HepG2 (cell line): ENCODE measurements at regions not wholly inside any gene's neighbourhood (a gene's known extent, or its start where the extent isn't known, plus 50 kb on each side); places are given as distances from the start of the nearest gene placed in this dataset.

Experiments used
- ATAC-seq: fragments of 200-7000 bp; cut with Tn5 transposase; 3 replicates; pipeline ENCODE4 v1.9.1; 2020; ENCODE audit warnings: mild to moderate bottlenecking, moderate library complexity
- BruUV-seq: library from RNA; stranded (reverse); fragments of 400-500 nt; replicated peaks from 2 replicates; lab custom pipeline; 2021; lab: Mats Ljungman, UMichigan
- CTCF ChIA-PET: fragments of 300-600 bp; formaldehyde crosslinking; extraction: SDS; loops from one replicate; lab custom pipeline; 2021; ENCODE audit warnings: low total read pairs, inconsistent platforms, low intra/inter-chr PET ratio; lab: Yijun Ruan, JAX
- POLR2A ChIA-PET: fragments of 350-600 bp; sonication (Branson Sonifier 250); formaldehyde crosslinking; loops from one replicate; lab custom pipeline; 2020; ENCODE audit warnings: antibody characterized with exemption, inconsistent platforms; lab: Yijun Ruan, JAX
- DNase-seq: peaks from one replicate; pipeline ENCODE4 v3.0.0-alpha.2; 2015; ENCODE audit warnings: low spot score
- FAIRE-seq: peaks from 3 replicates; lab custom pipeline; 2011; peaks lifted over from hg19 to GRCh38; lab: Jason Lieb, UNC
- H2AFZ ChIP-seq: one replicate; pipeline ENCODE4 v1.6.1; 2011; ENCODE audit warnings: low read length, inconsistent platforms
- H3K27ac ChIP-seq: fragments of 300-600 bp; 3 replicates; pipeline ENCODE4 v1.8.0; 2011; ENCODE audit warnings: mixed run types, mild to moderate bottlenecking, mixed read lengths, low read length, inconsistent platforms; ENCODE audit not compliant: insufficient read depth; ENCODE audit errors: extremely low read length
- H3K27me3 ChIP-seq, 2 experiments: fragments of 200-600 bp in 1 of 2; 2 replicates in 1 of 2; 3 replicates in 1 of 2; pipeline versions ENCODE4 v1.6.0 to v1.8.0; 2011; ENCODE audit warnings: low read length in 2 of 2, mild to moderate bottlenecking in 2 of 2, moderate library complexity in 2 of 2, inconsistent platforms in 1 of 2; ENCODE audit not compliant: insufficient read depth in 2 of 2, control insufficient read depth in 1 of 2
- H3K36me3 ChIP-seq, 2 experiments: fragments of 200-600 bp in 1 of 2; replicated peaks in 1 of 2; 2 replicates in 1 of 2; 3 replicates in 1 of 2; pipeline versions ENCODE4 v1.5.1 to v1.8.0; 2011; ENCODE audit warnings: low read length in 2 of 2, inconsistent platforms in 1 of 2; ENCODE audit not compliant: insufficient read depth in 2 of 2, control insufficient read depth in 1 of 2
- H3K4me1 ChIP-seq: 2 replicates; pipeline ENCODE4 v1.5.1; 2012; ENCODE audit warnings: low read length, inconsistent platforms; ENCODE audit not compliant: insufficient read depth
- H3K4me2 ChIP-seq: 2 replicates; pipeline ENCODE4 v1.6.0; 2011; ENCODE audit warnings: low read depth, low read length, inconsistent platforms
- H3K4me3 ChIP-seq, 3 experiments: fragments of 200-600 bp in 1 of 3; sonication (generic), shearing (Covaris generic) in 1 of 3; replicated peaks in 1 of 3; 2 replicates each; pipeline ENCODE4 v1.5.1; 2011 to 2016; ENCODE audit warnings: low read length in 3 of 3, inconsistent platforms in 2 of 3, low read depth in 2 of 3, mild to moderate bottlenecking in 2 of 3, control low read depth in 1 of 3, mixed read lengths in 1 of 3; ENCODE audit not compliant: insufficient read depth in 1 of 3
- H3K79me2 ChIP-seq: one replicate; pipeline ENCODE4 v1.6.1; 2011; ENCODE audit warnings: low read length, inconsistent platforms; ENCODE audit not compliant: insufficient read depth
- H3K9ac ChIP-seq: 2 replicates; pipeline ENCODE4 v1.6.0; 2011; ENCODE audit warnings: mild to moderate bottlenecking, low read depth, low read length, inconsistent platforms; ENCODE audit not compliant: insufficient read depth
- H3K9me3 ChIP-seq: 2 replicates; pipeline ENCODE4 v1.5.1; 2012; ENCODE audit warnings: mild to moderate bottlenecking, low read length
- H4K20me1 ChIP-seq: 2 replicates; pipeline ENCODE4 v1.6.0; 2011; ENCODE audit warnings: inconsistent platforms, mild to moderate bottlenecking, low read length, moderate library complexity; ENCODE audit not compliant: insufficient read depth
- ARHGAP35 ChIP-seq: sonication (generic); formaldehyde crosslinking; IDR thresholded peaks from 2 replicates; pipeline ENCODE4 v1.9.0; 2022; ENCODE audit warnings: mild to moderate bottlenecking, inconsistent platforms, moderate library complexity, missing genetic modification reagents, borderline replicate concordance
- BRF2 ChIP-seq: sonication (generic); formaldehyde crosslinking; IDR thresholded peaks from 2 replicates; pipeline ENCODE4 v1.8.1; 2022; ENCODE audit warnings: mild to moderate bottlenecking, missing genetic modification reagents
- CREM ChIP-seq, 2 experiments: sonication (generic) in 1 of 2; formaldehyde crosslinking in 1 of 2; IDR thresholded peaks; 2 replicates each; pipeline versions ENCODE4 v1.4.0 to v1.6.1; 2016 to 2020; ENCODE audit warnings: antibody characterized with exemption in 1 of 2, mild to moderate bottlenecking in 1 of 2, missing genetic modification reagents in 1 of 2
- GATAD2A ChIP-seq: IDR thresholded peaks from 2 replicates; pipeline ENCODE4 v1.6.1; 2016
- GTF2F1 ChIP-seq: fragments of 150-350 bp; IDR thresholded peaks from 2 replicates; pipeline ENCODE4 v1.6.1; 2014; ENCODE audit warnings: low read length
- HNF1A ChIP-seq, 2 experiments: sonication (generic) in 1 of 2; formaldehyde crosslinking in 1 of 2; IDR thresholded peaks; 2 replicates each; pipeline versions ENCODE4 v1.4.0 to v1.6.1; 2016 to 2020; ENCODE audit warnings: borderline replicate concordance in 1 of 2, low read depth in 1 of 2, mild to moderate bottlenecking in 1 of 2, missing genetic modification reagents in 1 of 2
- HOXA3 ChIP-seq: sonication (generic); formaldehyde crosslinking; IDR thresholded peaks from 2 replicates; pipeline ENCODE4 v1.5.0; 2020; ENCODE audit warnings: missing genetic modification reagents
- KDM2A ChIP-seq: sonication (generic); formaldehyde crosslinking; IDR thresholded peaks from 2 replicates; pipeline ENCODE4 v1.4.0; 2020; ENCODE audit warnings: low read depth, missing genetic modification reagents, borderline replicate concordance
- KMT2A ChIP-seq: sonication (generic); formaldehyde crosslinking; IDR thresholded peaks from 2 replicates; pipeline ENCODE4 v1.4.0; 2020; ENCODE audit warnings: missing genetic modification reagents
- NKX3-1 ChIP-seq: sonication (generic); formaldehyde crosslinking; IDR thresholded peaks from 2 replicates; pipeline ENCODE4 v1.5.0; 2020; ENCODE audit warnings: missing genetic modification reagents
- RXRB ChIP-seq: IDR thresholded peaks from 2 replicates; pipeline ENCODE4 v1.6.1; 2016; ENCODE audit warnings: borderline replicate concordance, missing genetic modification reagents, missing compliant biosample characterization
- SMYD3 ChIP-seq: sonication (generic); formaldehyde crosslinking; IDR thresholded peaks from 2 replicates; pipeline ENCODE4 v1.8.1; 2023; ENCODE audit warnings: mild to moderate bottlenecking, missing genetic modification reagents
- SRF ChIP-seq: IDR thresholded peaks from 2 replicates; pipeline ENCODE4 v1.6.1; 2011; ENCODE audit warnings: mild to moderate bottlenecking, low read depth, low read length, moderate library complexity
- SYNCRIP ChIP-seq: fragments of 200-400 bp; formaldehyde crosslinking; IDR thresholded peaks from 2 replicates; pipeline ENCODE4 v1.6.1; 2018; ENCODE audit warnings: mild to moderate bottlenecking, low read depth, low read length; ENCODE audit not compliant: insufficient read depth
- TRIM24 ChIP-seq: sonication (generic); formaldehyde crosslinking; IDR thresholded peaks from 2 replicates; pipeline ENCODE4 v1.8.0; 2022; ENCODE audit warnings: mild to moderate bottlenecking, missing genetic modification reagents
- ZNF557 ChIP-seq: sonication (generic); formaldehyde crosslinking; IDR thresholded peaks from 2 replicates; pipeline ENCODE4 v1.4.0; 2020; ENCODE audit warnings: missing genetic modification reagents
- WGBS: methylation state at CpG from one replicate; pipeline ENCODE4 v1.1.6; 2017; ENCODE audit warnings: low lambda C conversion rate; 5-methylcytosine and 5-hydroxymethylcytosine counted together
- in situ Hi-C: cut with HindIII; loops from 2 replicates; pipeline ENCODE4 v1.10.0; 2017; ENCODE audit warnings: low pct_unique_long_range_greater_than_20kb; ENCODE audit not compliant: extremely low pct_ligation_motif_present
- intact Hi-C: fragments of 100-400 bp; cut with micrococcal nuclease; formaldehyde crosslinking; loops from one replicate; pipeline ENCODE4 v1.10.0; 2022; ENCODE audit not compliant: unreplicated experiment
- TF ChIP-seq, protein P1 (sequence below): sonication (generic); formaldehyde crosslinking; IDR thresholded peaks from 2 replicates; pipeline ENCODE4 v1.5.0; 2020; ENCODE audit warnings: missing genetic modification reagents

GRCh38 chr7:46072722-46073121, 151.7 kb upstream of the IGFBP3 start:
- no TSS peak for BruUV-seq

DNA sequence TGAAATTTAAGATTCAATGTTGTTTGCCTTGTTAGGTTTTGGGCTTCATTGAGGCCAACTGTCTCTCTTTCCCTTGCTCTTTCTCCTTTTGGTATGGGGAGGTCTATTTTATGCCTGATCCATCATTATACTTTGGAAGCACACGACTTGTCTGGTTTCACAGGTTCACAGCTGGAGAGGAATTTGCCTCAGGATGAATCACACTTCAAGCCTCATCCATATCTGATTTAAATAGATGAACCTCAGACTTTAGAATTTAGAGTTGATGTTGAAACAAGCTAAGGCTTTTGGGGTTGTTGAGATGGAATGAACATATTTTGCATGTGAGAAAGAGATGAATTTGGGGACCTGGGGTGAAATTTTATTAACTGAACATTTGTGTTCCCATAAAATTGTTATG, 150.5 kb upstream of the IGFBP3 start:
- WGBS = 4% methylated on average over 1 of the region's 1 CpG
- Histone ChIP-seq H4K20me1 (no peaks in the 10 kb centered on the region), H3K4me3 (no peak overlapping the region), H3K4me1 (no peaks in the 10 kb centered on the region), H2AFZ (no peak overlapping the region), H3K27ac (no peak overlapping the region), H3K9ac (no peak overlapping the region), H3K36me3 (no peaks in the 10 kb centered on the region), H3K9me3 (no peaks in the 10 kb centered on the region), H3K27me3 (no peaks in the 10 kb centered on the region), H3K79me2 (no peaks in the 10 kb centered on the region), H3K4me2 (no peak overlapping the region)
- CTCF ChIA-PET = no interaction called here
- POLR2A ChIA-PET = no interaction called here
- FAIRE-seq (no peak), DNase-seq (no peak), ATAC-seq (no peak)
- in situ Hi-C loops = no loop called here
- no TSS peak for BruUV-seq
- intact Hi-C loops = no loop called here
- no peak for TF ChIP-seq TRIM24
- TF ChIP-seq GTF2F1 = no peak
- TF ChIP-seq KMT2A (CRISPR knock-in tag) = no peak
- no peak for TF ChIP-seq NKX3-1
- TF ChIP-seq HNF1A (IDR thresholded peaks at IDR 0.05; ENCODE audit: low read depth) = no peak
- TF ChIP-seq HNF1A (CRISPR knock-in tag; IDR thresholded peaks at IDR 0.05; ENCODE audit: borderline replicate concordance) = no peak
- no peak for TF ChIP-seq ZNF557 (CRISPR knock-in tag)
- no peak for TF ChIP-seq KDM2A (CRISPR knock-in tag)
- no peak for TF ChIP-seq ARHGAP35 (CRISPR knock-in tag)

More at GRCh38 chr7:46072722-46073121, 151.7 kb upstream of the IGFBP3 start:
- no peak overlapping the region for H2AFZ ChIP-seq
- TF ChIP-seq GATAD2A (CRISPR knock-in tag) (no peak), SYNCRIP (no peak), SMYD3 (CRISPR knock-in tag) (no peak), RXRB (CRISPR knock-in tag) (no peak), BRF2 (no peak), CREM (IDR thresholded peaks at IDR 0.05) (no peak), CREM (CRISPR knock-in tag; IDR thresholded peaks at IDR 0.05) (no peak), HOXA3 (CRISPR knock-in tag) (no peak), SRF (no peak)
- TF ChIP-seq, protein P1, sequence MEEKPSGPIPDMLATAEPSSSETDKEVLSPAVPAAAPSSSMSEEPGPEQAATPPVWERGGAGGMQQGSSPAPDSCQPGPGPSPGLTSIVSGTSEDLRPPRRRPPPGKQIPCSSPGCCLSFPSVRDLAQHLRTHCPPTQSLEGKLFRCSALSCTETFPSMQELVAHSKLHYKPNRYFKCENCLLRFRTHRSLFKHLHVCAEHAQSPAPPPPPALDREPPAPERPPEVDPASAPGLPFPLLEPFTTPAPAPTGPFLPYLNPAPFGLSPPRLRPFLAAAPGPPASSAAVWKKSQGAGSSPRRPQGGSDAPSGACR (CRISPR knock-in tag) = no peak
- no peaks in the 10 kb centered on the region for H3K4me1 ChIP-seq
- intact Hi-C loops = no loop called here
- ATAC-seq (no peak), FAIRE-seq (no peak), DNase-seq (no peak)
- H3K4me2 ChIP-seq = no peak overlapping the region
- H3K79me2 ChIP-seq = no peaks in the 10 kb centered on the region
- H3K36me3 ChIP-seq = no peaks in the 10 kb centered on the region
- no peaks in the 10 kb centered on the region for H3K9me3 ChIP-seq
- no peak overlapping the region for H3K4me3 ChIP-seq
- H3K27me3 ChIP-seq = no peaks in the 10 kb centered on the region
- H4K20me1 ChIP-seq = no peaks in the 10 kb centered on the region
- in situ Hi-C loops = no loop called here
- POLR2A ChIA-PET = no interaction called here
- CTCF ChIA-PET = no interaction called here
- no peak overlapping the region for H3K9ac ChIP-seq
- no peak overlapping the region for H3K27ac ChIP-seq
